KBM-7 (cell line): ENCODE measurements at regions not wholly inside any gene's neighbourhood (a gene's known extent, or its start where the extent isn't known, plus 50 kb on each side); places are given as distances from the start of the nearest gene placed in this dataset.

Experiments
- DNase-seq: peaks from one replicate; pipeline ENCODE4 v3.0.0-alpha.2; 2015
- in situ Hi-C: fragments of 300-500 bp; cut with MboI; formaldehyde crosslinking; loops from 2 replicates; pipeline ENCODE4 v1.14.3; 2020; ENCODE audit warnings: low sequenced_read_pairs, low pct_unique_long_range_greater_than_20kb, mixed read lengths

- in situ Hi-C loops, result no loop called here
- no peak for DNase-seq
These were observed 269.7 kb upstream of the ACVR2A start for GRCh38 chr2:147575106-147575505.

GRCh38 chr2:147572622-147573021 lies 272.2 kb upstream of the ACVR2A start:
- DNase-seq, result no peak
- in situ Hi-C loops, result no loop called here

GRCh38 chr2:147569426-147569825 lies 275.4 kb upstream of the ACVR2A start:
- in situ Hi-C loops, result no loop called here
- no peak for DNase-seq

- in situ Hi-C loops, result no loop called here
- DNase-seq, result no peak
These were observed 276.7 kb upstream of the ACVR2A start for GRCh38 chr2:147568109-147568508.

- DNase-seq, result no peak
These were observed 277.7 kb upstream of the ACVR2A start for GRCh38 chr2:147567136-147567535.

GRCh38 chr2:147560810-147561535 lies 283.9 kb upstream of the ACVR2A start:
- in situ Hi-C loops, result no loop called here
- DNase-seq, result peak; percentile 2

More at GRCh38 chr2:147567136-147567535, 277.7 kb upstream of the ACVR2A start:
- in situ Hi-C loops, result no loop called here

- in situ Hi-C loops, result no loop called here
- DNase-seq, result no peak
These were observed 285.6 kb upstream of the ACVR2A start for GRCh38 chr2:147559070-147559725.

GRCh38 chr2:147558620-147559019 lies 286.2 kb upstream of the ACVR2A start:
- DNase-seq, result no peak
- in situ Hi-C loops, result no loop called here

GRCh38 chr2:147554521-147555107 lies 290.2 kb upstream of the ACVR2A start:
- no peak for DNase-seq
- in situ Hi-C loops, result no loop called here

GRCh38 chr2:147553775-147554271 lies 291.0 kb upstream of the ACVR2A start:
- in situ Hi-C loops, result no loop called here
- no peak for DNase-seq

- in situ Hi-C loops, result no loop called here
- no peak for DNase-seq
These were observed 293.7 kb upstream of the ACVR2A start for GRCh38 chr2:147550995-147551731.

GRCh38 chr2:147549054-147549453 lies 295.8 kb upstream of the ACVR2A start:
- in situ Hi-C loops, result no loop called here
- DNase-seq, result no peak

GRCh38 chr2:147548451-147548850 lies 296.4 kb upstream of the ACVR2A start:
- in situ Hi-C loops, result no loop called here
- DNase-seq, result no peak

- in situ Hi-C loops, result no loop called here
- no peak for DNase-seq
These were observed 297.4 kb upstream of the ACVR2A start for GRCh38 chr2:147547440-147547839.

- no peak for DNase-seq
- in situ Hi-C loops, result no loop called here
These were observed 298.7 kb upstream of the ACVR2A start for GRCh38 chr2:147546109-147546508.

GRCh38 chr2:147543056-147543455 lies 301.8 kb upstream of the ACVR2A start:
- no peak for DNase-seq
- in situ Hi-C loops, result no loop called here

- in situ Hi-C loops, result no loop called here
- DNase-seq, result no peak
These were observed 302.5 kb upstream of the ACVR2A start for GRCh38 chr2:147542351-147542750.

- no peak for DNase-seq
- in situ Hi-C loops, result no loop called here
These were observed 303.5 kb upstream of the ACVR2A start for GRCh38 chr2:147541314-147541713.

GRCh38 chr2:147538821-147539220 lies 306.0 kb upstream of the ACVR2A start:
- no peak for DNase-seq
- in situ Hi-C loops, result no loop called here

- in situ Hi-C loops, result no loop called here
- DNase-seq, result no peak
These were observed 306.7 kb upstream of the ACVR2A start for GRCh38 chr2:147538088-147538487.
